SK-N-SH treated with all-trans-retinoic acid at 6 μM for 48 hours (cell line): ENCODE measurements at regions not wholly inside any gene's neighbourhood (a gene's known extent, or its start where the extent isn't known, plus 50 kb on each side); places are given as distances from the start of the nearest gene placed in this dataset.

Experiments used
- ATAC-seq: fragments of 200-7000 bp; cut with Tn5 transposase; 3 replicates; pipeline ENCODE4 v1.9.1; 2020; ENCODE audit warnings: mild to moderate bottlenecking, moderate library complexity
- ARNTL ChIP-seq: fragments of 450-650 bp; formaldehyde crosslinking; IDR thresholded peaks from 2 replicates; pipeline ENCODE4 v1.5.0; 2020; ENCODE audit warnings: low read depth, mild to moderate bottlenecking, moderate library complexity, borderline replicate concordance
- BACH2 ChIP-seq: fragments of 250-450 bp; sonication (Bioruptor Pico); IDR thresholded peaks from 2 replicates; pipeline ENCODE4 v1.9.0; 2021; ENCODE audit warnings: mild to moderate bottlenecking, borderline replicate concordance
- CSDC2 ChIP-seq: fragments of 250-450 bp; sonication (Bioruptor Pico); IDR thresholded peaks from 2 replicates; pipeline ENCODE4 v1.5.0; 2020; ENCODE audit warnings: mild to moderate bottlenecking, moderate library complexity
- ESRRG ChIP-seq: fragments of 250-450 bp; sonication (Bioruptor Pico); IDR thresholded peaks from 2 replicates; pipeline ENCODE4 v1.6.1; 2021; ENCODE audit warnings: mild to moderate bottlenecking
- GLIS3 ChIP-seq: fragments of 250-450 bp; sonication (Bioruptor Pico); IDR thresholded peaks from 2 replicates; pipeline ENCODE4 v1.5.0; 2020; ENCODE audit warnings: mild to moderate bottlenecking, moderate library complexity
- OSR1 ChIP-seq: fragments of 250-450 bp; sonication (Bioruptor Pico); IDR thresholded peaks from 2 replicates; pipeline ENCODE4 v1.8.0; 2022; ENCODE audit warnings: moderate library complexity, mild to moderate bottlenecking, inconsistent platforms
- PPARA ChIP-seq: fragments of 250-450 bp; sonication (Bioruptor Pico); IDR thresholded peaks from 2 replicates; pipeline ENCODE4 v1.5.0; 2020; ENCODE audit warnings: mild to moderate bottlenecking, borderline replicate concordance
- RARB ChIP-seq: fragments of 250-450 bp; sonication (Bioruptor Pico); IDR thresholded peaks from 2 replicates; pipeline ENCODE4 v1.8.0; 2021; ENCODE audit warnings: mild to moderate bottlenecking, moderate library complexity
- SNAI2 ChIP-seq: fragments of 250-450 bp; sonication (Bioruptor Pico); IDR thresholded peaks from 2 replicates; pipeline ENCODE4 v1.5.0; 2020; ENCODE audit warnings: mild to moderate bottlenecking, moderate library complexity
- TCF4 ChIP-seq: fragments of 250-450 bp; sonication (Bioruptor Pico); IDR thresholded peaks from 2 replicates; pipeline ENCODE4 v1.8.0; 2021; ENCODE audit warnings: mild to moderate bottlenecking, moderate library complexity, borderline replicate concordance
- TOX ChIP-seq: fragments of 250-450 bp; sonication (Bioruptor Pico); IDR thresholded peaks from 2 replicates; pipeline ENCODE4 v1.8.0; 2021; ENCODE audit warnings: mild to moderate bottlenecking, moderate library complexity, borderline replicate concordance
- ZC3H10 ChIP-seq: fragments of 250-450 bp; sonication (Bioruptor Pico); IDR thresholded peaks from 2 replicates; pipeline ENCODE4 v1.5.1; 2021; ENCODE audit warnings: mild to moderate bottlenecking, moderate library complexity
- ZFP3 ChIP-seq: fragments of 250-450 bp; sonication (Bioruptor Pico); IDR thresholded peaks from 2 replicates; pipeline ENCODE4 v1.5.0; 2020; ENCODE audit warnings: mild to moderate bottlenecking, moderate library complexity
- ZFP30 ChIP-seq: fragments of 450-650 bp; formaldehyde crosslinking; IDR thresholded peaks from 2 replicates; pipeline ENCODE4 v1.5.0; 2022; ENCODE audit warnings: mild to moderate bottlenecking, moderate library complexity
- ZNF565 ChIP-seq: fragments of 450-650 bp; formaldehyde crosslinking; conservative IDR thresholded peaks from 2 replicates; pipeline ENCODE4 v1.5.0; 2020; ENCODE audit warnings: low read depth, mild to moderate bottlenecking, moderate library complexity
- ZNF70 ChIP-seq: fragments of 450-650 bp; formaldehyde crosslinking; IDR thresholded peaks from 2 replicates; pipeline ENCODE4 v1.5.0; 2020; ENCODE audit warnings: mild to moderate bottlenecking, moderate library complexity
- ZNF8 ChIP-seq: fragments of 450-650 bp; formaldehyde crosslinking; IDR thresholded peaks from 2 replicates; pipeline ENCODE4 v1.5.0; 2020; ENCODE audit warnings: mild to moderate bottlenecking, moderate library complexity
- TF ChIP-seq, protein P1 (sequence below): fragments of 250-450 bp; sonication (Bioruptor Pico); IDR thresholded peaks from 2 replicates; pipeline ENCODE4 v1.5.1; 2020; ENCODE audit warnings: low read depth, mild to moderate bottlenecking, moderate library complexity
- TF ChIP-seq, protein P2 (sequence below): fragments of 250-450 bp; sonication (Bioruptor Pico); IDR thresholded peaks from 2 replicates; pipeline ENCODE4 v1.8.0; 2021; ENCODE audit warnings: low read depth, mild to moderate bottlenecking, moderate library complexity, borderline replicate concordance
- TF ChIP-seq, protein P3 (sequence below): fragments of 250-450 bp; sonication (Bioruptor Pico); IDR thresholded peaks from 2 replicates; pipeline ENCODE4 v1.8.0; 2020; ENCODE audit warnings: mild to moderate bottlenecking, moderate library complexity, borderline replicate concordance
- TF ChIP-seq, protein P4 (sequence below): fragments of 250-450 bp; sonication (Bioruptor Pico); IDR thresholded peaks from 2 replicates; pipeline ENCODE4 v1.5.1; 2021; ENCODE audit warnings: mild to moderate bottlenecking, moderate library complexity
- TF ChIP-seq, protein P5 (sequence below): fragments of 250-450 bp; sonication (Bioruptor Pico); IDR thresholded peaks from 2 replicates; pipeline ENCODE4 v1.5.0; 2020; ENCODE audit warnings: mild to moderate bottlenecking, moderate library complexity

DNA sequence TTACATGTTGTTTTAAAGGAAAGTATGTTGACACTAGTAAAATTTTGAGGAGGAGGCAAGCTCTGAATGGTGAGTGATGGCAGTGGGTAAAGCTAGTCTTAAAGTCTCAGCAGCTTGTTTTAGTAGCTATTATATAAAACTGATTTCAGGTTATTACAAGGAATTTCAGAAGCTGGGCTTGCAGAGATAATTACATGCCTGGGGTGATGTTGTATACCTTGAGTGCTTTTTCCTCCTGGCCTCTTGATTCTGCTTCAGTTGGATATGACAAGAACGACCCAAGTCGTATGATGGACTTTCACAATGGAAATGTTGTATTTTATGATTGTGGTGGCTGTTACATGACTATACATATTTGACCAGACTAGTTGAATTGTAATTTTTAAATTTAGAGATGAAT is 175.5 kb upstream of the ADGRL3 start:
- TF ChIP-seq SNAI2 (no peak), RARB (CRISPR knock-in tag) (no peak), TCF4 (CRISPR knock-in tag) (no peak)
- TF ChIP-seq, protein P1, sequence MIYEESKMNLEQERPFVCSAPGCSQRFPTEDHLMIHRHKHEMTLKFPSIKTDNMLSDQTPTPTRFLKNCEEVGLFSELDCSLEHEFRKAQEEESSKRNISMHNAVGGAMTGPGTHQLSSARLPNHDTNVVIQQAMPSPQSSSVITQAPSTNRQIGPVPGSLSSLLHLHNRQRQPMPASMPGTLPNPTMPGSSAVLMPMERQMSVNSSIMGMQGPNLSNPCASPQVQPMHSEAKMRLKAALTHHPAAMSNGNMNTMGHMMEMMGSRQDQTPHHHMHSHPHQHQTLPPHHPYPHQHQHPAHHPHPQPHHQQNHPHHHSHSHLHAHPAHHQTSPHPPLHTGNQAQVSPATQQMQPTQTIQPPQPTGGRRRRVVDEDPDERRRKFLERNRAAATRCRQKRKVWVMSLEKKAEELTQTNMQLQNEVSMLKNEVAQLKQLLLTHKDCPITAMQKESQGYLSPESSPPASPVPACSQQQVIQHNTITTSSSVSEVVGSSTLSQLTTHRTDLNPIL: no peak
- no peak for ATAC-seq

DNA sequence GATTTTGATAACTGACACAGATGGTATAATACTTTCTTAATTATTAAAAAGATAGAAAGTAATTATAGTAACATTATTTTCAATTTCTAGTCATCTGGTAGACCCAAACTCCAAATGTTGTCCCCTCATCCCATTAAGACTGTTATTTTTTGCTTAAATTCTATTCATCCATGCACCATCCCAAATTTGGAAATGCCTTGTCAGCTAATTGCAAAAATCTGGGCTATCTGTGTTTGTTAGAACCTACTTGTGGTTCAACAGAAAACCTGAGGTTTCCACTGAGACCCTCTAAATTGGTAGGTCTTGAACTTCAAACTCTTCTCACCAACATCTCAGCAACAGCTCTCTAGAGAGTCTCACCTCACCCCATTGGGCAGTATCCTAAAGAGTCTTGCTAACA is 172.2 kb upstream of the ADGRL3 start:
- TF ChIP-seq, protein P2, sequence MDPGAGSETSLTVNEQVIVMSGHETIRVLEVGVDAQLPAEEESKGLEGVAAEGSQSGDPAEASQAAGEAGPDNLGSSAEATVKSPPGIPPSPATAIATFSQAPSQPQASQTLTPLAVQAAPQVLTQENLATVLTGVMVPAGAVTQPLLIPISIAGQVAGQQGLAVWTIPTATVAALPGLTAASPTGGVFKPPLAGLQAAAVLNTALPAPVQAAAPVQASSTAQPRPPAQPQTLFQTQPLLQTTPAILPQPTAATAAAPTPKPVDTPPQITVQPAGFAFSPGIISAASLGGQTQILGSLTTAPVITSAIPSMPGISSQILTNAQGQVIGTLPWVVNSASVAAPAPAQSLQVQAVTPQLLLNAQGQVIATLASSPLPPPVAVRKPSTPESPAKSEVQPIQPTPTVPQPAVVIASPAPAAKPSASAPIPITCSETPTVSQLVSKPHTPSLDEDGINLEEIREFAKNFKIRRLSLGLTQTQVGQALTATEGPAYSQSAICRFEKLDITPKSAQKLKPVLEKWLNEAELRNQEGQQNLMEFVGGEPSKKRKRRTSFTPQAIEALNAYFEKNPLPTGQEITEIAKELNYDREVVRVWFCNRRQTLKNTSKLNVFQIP (CRISPR knock-in tag): no peak
- TF ChIP-seq ZNF8 (CRISPR knock-in tag): no peak
- no peak for TF ChIP-seq CSDC2 (CRISPR knock-in tag)
- TF ChIP-seq ZNF70 (CRISPR knock-in tag): no peak
- TF ChIP-seq, protein P3, sequence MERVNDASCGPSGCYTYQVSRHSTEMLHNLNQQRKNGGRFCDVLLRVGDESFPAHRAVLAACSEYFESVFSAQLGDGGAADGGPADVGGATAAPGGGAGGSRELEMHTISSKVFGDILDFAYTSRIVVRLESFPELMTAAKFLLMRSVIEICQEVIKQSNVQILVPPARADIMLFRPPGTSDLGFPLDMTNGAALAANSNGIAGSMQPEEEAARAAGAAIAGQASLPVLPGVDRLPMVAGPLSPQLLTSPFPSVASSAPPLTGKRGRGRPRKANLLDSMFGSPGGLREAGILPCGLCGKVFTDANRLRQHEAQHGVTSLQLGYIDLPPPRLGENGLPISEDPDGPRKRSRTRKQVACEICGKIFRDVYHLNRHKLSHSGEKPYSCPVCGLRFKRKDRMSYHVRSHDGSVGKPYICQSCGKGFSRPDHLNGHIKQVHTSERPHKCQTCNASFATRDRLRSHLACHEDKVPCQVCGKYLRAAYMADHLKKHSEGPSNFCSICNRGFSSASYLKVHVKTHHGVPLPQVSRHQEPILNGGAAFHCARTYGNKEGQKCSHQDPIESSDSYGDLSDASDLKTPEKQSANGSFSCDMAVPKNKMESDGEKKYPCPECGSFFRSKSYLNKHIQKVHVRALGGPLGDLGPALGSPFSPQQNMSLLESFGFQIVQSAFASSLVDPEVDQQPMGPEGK (CRISPR knock-in tag): no peak
- TF ChIP-seq ZNF565 (CRISPR knock-in tag): no peak
- TF ChIP-seq ESRRG (CRISPR knock-in tag): no peak
- TF ChIP-seq GLIS3: no peak
- no peak for TF ChIP-seq ZFP3
- TF ChIP-seq, all 23 proteins: peak for 0
- no peak for ATAC-seq

DNA sequence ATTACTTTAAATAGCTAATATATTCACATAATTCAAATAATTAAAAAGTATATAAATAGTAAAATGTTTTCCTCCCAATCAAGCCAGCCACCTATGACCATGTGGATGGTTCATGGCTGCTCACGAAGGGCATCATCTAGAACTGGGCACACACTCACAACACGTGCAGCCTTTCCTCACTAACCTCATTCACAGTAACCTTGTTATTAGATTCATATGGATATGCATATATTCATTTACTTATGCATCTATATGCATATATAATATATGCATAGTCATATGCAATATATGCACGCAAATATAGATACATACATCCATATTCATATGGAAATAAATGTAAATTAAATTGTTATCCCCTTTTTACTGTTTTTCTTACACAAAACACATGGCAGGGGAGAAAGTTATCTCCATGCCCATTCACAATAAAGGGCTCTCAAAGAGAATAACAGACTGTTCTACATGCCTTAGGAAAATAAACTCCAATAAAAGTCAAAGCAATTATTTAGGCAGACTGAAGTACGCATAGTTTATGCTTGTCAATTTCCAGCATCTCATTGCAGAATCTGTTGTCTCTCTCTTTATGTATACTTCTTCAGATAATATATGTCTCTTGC is 163.9 kb upstream of the ADGRL3 start:
- TF ChIP-seq, protein P4, sequence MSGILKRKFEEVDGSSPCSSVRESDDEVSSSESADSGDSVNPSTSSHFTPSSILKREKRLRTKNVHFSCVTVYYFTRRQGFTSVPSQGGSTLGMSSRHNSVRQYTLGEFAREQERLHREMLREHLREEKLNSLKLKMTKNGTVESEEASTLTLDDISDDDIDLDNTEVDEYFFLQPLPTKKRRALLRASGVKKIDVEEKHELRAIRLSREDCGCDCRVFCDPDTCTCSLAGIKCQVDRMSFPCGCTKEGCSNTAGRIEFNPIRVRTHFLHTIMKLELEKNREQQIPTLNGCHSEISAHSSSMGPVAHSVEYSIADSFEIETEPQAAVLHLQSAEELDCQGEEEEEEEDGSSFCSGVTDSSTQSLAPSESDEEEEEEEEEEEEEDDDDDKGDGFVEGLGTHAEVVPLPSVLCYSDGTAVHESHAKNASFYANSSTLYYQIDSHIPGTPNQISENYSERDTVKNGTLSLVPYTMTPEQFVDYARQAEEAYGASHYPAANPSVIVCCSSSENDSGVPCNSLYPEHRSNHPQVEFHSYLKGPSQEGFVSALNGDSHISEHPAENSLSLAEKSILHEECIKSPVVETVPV (CRISPR knock-in tag): no peak
- TF ChIP-seq, protein P3 (CRISPR knock-in tag): no peak
- TF ChIP-seq ZNF70 (CRISPR knock-in tag) (no peak), PPARA (no peak), BACH2 (CRISPR knock-in tag) (no peak), SNAI2 (no peak), TCF4 (CRISPR knock-in tag) (no peak), ZFP30 (no peak), GLIS3 (no peak), ZNF8 (CRISPR knock-in tag) (no peak), TOX (CRISPR knock-in tag) (no peak), ZC3H10 (CRISPR knock-in tag) (no peak), ZFP3 (no peak), OSR1 (CRISPR knock-in tag) (no peak), CSDC2 (CRISPR knock-in tag) (no peak), RARB (CRISPR knock-in tag) (no peak), ARNTL (no peak)
- TF ChIP-seq, protein P5, sequence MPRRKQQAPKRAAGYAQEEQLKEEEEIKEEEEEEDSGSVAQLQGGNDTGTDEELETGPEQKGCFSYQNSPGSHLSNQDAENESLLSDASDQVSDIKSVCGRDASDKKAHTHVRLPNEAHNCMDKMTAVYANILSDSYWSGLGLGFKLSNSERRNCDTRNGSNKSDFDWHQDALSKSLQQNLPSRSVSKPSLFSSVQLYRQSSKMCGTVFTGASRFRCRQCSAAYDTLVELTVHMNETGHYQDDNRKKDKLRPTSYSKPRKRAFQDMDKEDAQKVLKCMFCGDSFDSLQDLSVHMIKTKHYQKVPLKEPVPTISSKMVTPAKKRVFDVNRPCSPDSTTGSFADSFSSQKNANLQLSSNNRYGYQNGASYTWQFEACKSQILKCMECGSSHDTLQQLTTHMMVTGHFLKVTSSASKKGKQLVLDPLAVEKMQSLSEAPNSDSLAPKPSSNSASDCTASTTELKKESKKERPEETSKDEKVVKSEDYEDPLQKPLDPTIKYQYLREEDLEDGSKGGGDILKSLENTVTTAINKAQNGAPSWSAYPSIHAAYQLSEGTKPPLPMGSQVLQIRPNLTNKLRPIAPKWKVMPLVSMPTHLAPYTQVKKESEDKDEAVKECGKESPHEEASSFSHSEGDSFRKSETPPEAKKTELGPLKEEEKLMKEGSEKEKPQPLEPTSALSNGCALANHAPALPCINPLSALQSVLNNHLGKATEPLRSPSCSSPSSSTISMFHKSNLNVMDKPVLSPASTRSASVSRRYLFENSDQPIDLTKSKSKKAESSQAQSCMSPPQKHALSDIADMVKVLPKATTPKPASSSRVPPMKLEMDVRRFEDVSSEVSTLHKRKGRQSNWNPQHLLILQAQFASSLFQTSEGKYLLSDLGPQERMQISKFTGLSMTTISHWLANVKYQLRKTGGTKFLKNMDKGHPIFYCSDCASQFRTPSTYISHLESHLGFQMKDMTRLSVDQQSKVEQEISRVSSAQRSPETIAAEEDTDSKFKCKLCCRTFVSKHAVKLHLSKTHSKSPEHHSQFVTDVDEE (CRISPR knock-in tag): no peak
- TF ChIP-seq, protein P2 (CRISPR knock-in tag): no peak
- TF ChIP-seq, protein P1: no peak
- no peak for ATAC-seq
